ENCODE measurements at regions not wholly inside any gene's neighbourhood (a gene's known extent, or its start where the extent isn't known, plus 50 kb on each side); places are given as distances from the start of the nearest gene placed in this dataset.

- no peak overlapping the region for H3K27ac ChIP-seq
- no peak for DNase-seq
- no peaks in the 10 kb centered on the region for H3K4me1 ChIP-seq
- peaks cover 8% of the 10 kb centered on the region for H3K9me3 ChIP-seq (replicated peaks)
- H3K36me3 ChIP-seq = peaks cover 50% of the 10 kb centered on the region
- no peak overlapping the region for H3K4me3 ChIP-seq
- no peaks in the 10 kb centered on the region for H3K27me3 ChIP-seq
Observed at GRCh38 chr11:19607656-19608360, 104.8 kb upstream of the NAV2 start.

DNA sequence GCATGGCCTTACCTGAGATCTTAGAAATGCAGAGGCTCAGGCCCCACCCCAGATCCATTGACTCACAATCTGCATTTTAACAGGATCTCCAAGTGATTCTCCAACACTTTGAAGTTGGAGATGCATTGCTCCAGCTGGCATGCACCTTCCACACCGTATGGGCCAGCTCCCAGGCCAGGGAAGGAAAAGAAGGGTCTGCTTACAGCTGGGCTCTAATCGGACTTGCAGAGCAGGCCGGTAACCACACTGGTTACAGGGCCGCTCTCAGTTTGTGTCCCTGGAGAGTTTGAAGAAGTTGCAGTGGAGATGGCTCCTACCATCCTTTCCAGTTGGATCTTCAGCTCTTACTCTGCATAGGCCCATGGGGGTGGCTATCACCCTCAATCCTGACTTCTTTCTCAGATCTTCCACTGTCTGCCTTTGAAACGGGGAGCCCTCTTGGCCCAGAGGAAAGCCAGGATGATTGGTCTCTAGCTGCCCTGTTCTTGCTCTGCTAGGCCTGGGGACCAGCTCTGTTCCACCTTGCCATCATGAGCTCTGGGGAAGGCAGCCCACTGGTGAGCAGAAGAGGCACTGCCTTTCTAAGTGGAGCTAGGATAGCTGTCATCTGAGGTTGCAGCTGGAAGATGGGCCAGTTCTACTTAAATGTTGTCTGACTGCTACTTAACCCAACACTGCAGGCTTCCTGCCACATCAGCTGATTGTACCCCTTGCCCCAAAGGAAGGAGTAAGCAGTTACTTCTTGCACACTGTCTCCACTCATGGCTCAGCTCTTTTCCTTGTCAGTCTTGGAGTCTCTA, 105.6 kb upstream of the NAV2 start:
- no peak overlapping the region for H3K27ac ChIP-seq
- no peak overlapping the region for H3K4me3 ChIP-seq
- H3K9me3 ChIP-seq (replicated peaks) = peaks cover 3% of the 10 kb centered on the region
- no peak for DNase-seq
- no peaks in the 10 kb centered on the region for H3K27me3 ChIP-seq
- peaks cover 45% of the 10 kb centered on the region for H3K36me3 ChIP-seq
- no peaks in the 10 kb centered on the region for H3K4me1 ChIP-seq

DNA sequence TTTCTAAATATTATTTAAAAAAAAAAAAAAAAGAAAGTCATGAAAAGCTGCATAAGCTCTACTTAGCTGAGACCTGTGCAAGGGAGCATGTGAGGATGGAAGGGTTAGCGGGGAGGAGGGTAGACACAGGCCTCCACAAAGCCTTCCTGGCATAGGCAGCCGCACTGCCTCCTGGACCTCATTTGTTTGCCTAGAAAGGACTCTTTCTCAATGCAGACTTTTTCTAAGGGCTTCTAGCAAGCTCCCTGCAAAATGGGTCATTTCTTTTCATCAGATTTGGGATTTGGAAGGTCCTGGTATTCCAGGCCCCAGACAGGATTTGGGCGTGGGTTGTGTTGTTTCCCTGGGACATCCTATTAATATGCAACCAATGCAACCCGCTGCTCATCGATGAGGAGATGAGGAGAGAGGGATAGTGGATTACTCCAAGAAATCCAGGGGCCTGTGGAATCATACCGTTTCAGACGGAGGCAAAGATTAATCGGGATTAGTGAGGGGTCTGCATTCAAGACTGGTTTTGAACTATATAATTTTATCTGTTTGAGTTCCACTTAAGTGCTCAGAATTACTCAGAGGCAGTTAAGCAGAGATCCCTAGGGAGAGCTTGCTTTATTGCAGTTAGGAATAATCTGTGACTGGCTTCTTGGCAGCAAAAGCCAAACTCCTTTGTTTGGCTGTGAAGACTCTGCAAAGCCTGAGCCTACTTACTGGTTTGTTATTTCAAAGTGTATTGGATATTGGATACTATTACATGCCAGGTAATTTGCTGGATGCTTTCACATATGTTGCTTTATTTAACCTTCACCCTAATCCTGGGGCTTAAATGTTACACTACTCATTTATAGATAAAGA, 106.9 kb upstream of the NAV2 start:
- H3K4me3 ChIP-seq = no peak overlapping the region
- H3K9me3 ChIP-seq (replicated peaks) = no peaks in the 10 kb centered on the region; the same call in 1 of the 2 replicates
- no peaks in the 10 kb centered on the region for H3K27me3 ChIP-seq
- peak in 1 of 2 experiments; percentile 41 for DNase-seq
- peaks cover 32% of the 10 kb centered on the region for H3K36me3 ChIP-seq
- no peak overlapping the region for H3K27ac ChIP-seq
- H3K4me1 ChIP-seq = no peaks in the 10 kb centered on the region

- no peak for DNase-seq
Observed at GRCh38 chr11:19604679-19605375, 107.8 kb upstream of the NAV2 start.

DNA sequence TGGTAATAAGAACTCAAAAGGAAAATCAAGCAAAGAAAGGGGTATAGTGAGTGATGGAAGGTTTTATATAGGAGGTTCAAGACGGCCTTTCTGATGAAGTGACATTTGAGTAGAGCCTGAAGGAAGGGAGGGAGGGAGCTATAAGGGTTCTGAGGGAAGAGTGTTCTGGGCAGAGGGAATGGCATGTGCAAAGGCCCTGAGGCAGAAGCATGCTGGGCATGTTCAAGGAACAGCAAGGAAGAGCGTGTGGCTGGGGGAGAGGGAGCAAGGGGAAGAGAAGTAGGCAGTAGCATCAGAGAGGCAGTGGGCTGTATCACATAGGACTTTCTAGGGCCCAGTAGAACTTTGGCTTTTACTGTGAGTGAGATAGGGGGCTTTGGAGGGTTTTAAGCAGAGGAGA, 108.9 kb upstream of the NAV2 start:
- no peaks in the 10 kb centered on the region for H3K27me3 ChIP-seq
- no peaks in the 10 kb centered on the region for H3K9me3 ChIP-seq (replicated peaks)
- H3K27ac ChIP-seq = no peak overlapping the region
- DNase-seq = no peak
- peaks cover 22% of the 10 kb centered on the region for H3K36me3 ChIP-seq
- peaks cover 11% of the 10 kb centered on the region for H3K4me1 ChIP-seq
- no peak overlapping the region for H3K4me3 ChIP-seq

More at GRCh38 chr11:19604679-19605375, 107.8 kb upstream of the NAV2 start:
- Histone ChIP-seq H3K27me3 (no peaks in the 10 kb centered on the region), H3K4me3 (no peak overlapping the region), H3K36me3 (peaks cover 26% of the 10 kb centered on the region), H3K4me1 (0 out of 2 replicates have a peak, but pooled peaks cover under 1% of the 10 kb centered on the region), H3K27ac (no peak overlapping the region), H3K9me3 (replicated peaks) (no peaks in the 10 kb centered on the region)

- Histone ChIP-seq H3K36me3 (peaks cover 18% of the 10 kb centered on the region), H3K4me3 (no peak overlapping the region), H3K27me3 (no peaks in the 10 kb centered on the region), H3K27ac (no peak overlapping the region), H3K9me3 (replicated peaks) (no peaks in the 10 kb centered on the region), H3K4me1 (peaks cover 14% of the 10 kb centered on the region)
- DNase-seq = no peak
Observed at GRCh38 chr11:19602891-19603290, 109.7 kb upstream of the NAV2 start.

DNA sequence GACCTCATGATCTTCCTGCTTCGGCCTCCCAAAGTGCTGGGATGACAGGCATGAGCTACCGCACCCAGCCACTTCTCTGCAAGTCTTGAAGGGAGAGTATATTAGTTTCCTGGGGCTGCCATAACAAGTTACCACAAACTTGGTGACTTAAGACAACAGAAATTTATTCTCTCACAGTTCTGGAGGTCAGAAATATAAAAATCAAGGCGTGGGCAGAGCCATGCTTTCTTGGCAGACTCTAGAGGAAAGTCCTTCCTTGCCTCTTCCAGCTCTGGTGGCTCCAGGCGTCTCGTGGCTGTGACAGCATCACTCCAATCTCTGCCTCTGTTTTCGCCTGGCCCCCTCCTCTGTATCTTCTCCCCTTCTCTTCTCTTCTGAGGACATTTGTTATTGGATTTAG, 110.2 kb upstream of the NAV2 start:
- no peak overlapping the region for H3K27ac ChIP-seq
- DNase-seq = no peak
- no peak overlapping the region for H3K4me3 ChIP-seq
- H3K9me3 ChIP-seq (replicated peaks) = no peaks in the 10 kb centered on the region
- peaks cover 16% of the 10 kb centered on the region for H3K4me1 ChIP-seq
- H3K36me3 ChIP-seq = peaks cover 13% of the 10 kb centered on the region
- no peaks in the 10 kb centered on the region for H3K27me3 ChIP-seq

DNA sequence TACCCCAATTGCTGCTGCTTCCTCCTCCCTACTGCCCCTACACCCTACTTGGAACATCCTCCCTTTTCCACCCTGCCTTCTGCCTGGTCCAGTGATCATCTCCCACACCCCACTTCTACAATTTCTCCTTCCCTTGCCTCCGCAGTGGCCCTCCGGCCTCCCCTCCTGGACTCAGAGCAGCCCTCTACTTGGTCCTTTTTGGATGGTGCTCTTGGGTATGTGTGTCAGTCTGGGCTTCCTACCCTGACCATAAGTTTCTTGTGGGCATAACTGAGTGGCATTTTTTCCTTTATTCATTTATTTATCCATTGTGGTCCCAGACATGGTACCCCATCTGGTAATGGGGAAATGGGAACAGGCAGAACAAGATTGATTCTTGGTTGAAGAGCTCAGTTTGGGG, 111.4 kb upstream of the NAV2 start:
- Histone ChIP-seq H3K4me1 (peaks cover 27% of the 10 kb centered on the region), H3K36me3 (peaks cover 13% of the 10 kb centered on the region), H3K27ac (no peak overlapping the region), H3K27me3 (no peaks in the 10 kb centered on the region), H3K4me3 (no peak overlapping the region), H3K9me3 (replicated peaks) (no peaks in the 10 kb centered on the region)
- no peak for DNase-seq

- peaks cover 10% of the 10 kb centered on the region for H3K36me3 ChIP-seq
Observed at GRCh38 chr11:19599681-19600080, 113.0 kb upstream of the NAV2 start.

GRCh38 chr11:19598876-19599486, 113.7 kb upstream of the NAV2 start:
- peak overlapping the region; percentile 99 for H3K27ac ChIP-seq
- DNase-seq = no peak
- peaks cover 6% of the 10 kb centered on the region; the same call in 1 of the 2 replicates for H3K36me3 ChIP-seq
- H3K4me1 ChIP-seq = peaks cover 34% of the 10 kb centered on the region
- peak overlapping the region; percentile 54 for H3K4me3 ChIP-seq
- no peaks in the 10 kb centered on the region for H3K27me3 ChIP-seq
- H3K9me3 ChIP-seq (replicated peaks) = no peaks in the 10 kb centered on the region

More at GRCh38 chr11:19599681-19600080, 113.0 kb upstream of the NAV2 start:
- Histone ChIP-seq H3K27ac (peak overlapping the region; percentile 99; the same call in 1 of the 2 replicates), H3K9me3 (replicated peaks) (no peaks in the 10 kb centered on the region), H3K27me3 (no peaks in the 10 kb centered on the region), H3K4me3 (peak overlapping the region; percentile 54), H3K4me1 (peaks cover 34% of the 10 kb centered on the region)
- no peak for DNase-seq

DNA sequence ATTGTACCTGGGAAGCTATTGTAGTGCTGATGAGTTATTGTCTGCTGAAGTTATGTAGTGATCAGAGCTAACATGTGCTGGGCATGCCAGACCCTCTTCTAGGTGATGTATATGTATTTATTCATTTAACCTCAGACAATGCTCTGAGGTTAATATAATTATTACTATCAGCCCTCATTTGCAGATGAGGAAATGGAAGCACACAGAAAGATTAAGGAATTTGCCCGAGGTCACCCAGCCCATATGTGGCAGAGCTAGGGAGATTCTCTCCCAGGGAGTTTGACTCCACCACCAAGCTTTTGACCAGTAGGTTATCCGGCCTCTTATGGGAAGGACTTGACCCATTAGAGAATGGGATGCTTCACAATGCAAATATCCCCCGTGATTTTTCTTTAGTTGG, 114.2 kb upstream of the NAV2 start:
- H3K27me3 ChIP-seq = no peaks in the 10 kb centered on the region
- no peak for DNase-seq
- H3K36me3 ChIP-seq = peaks cover 6% of the 10 kb centered on the region; the same call in 1 of the 2 replicates
- peak overlapping the region; percentile 99 for H3K27ac ChIP-seq
- peaks cover 34% of the 10 kb centered on the region for H3K4me1 ChIP-seq
- H3K9me3 ChIP-seq (replicated peaks) = no peaks in the 10 kb centered on the region
- H3K4me3 ChIP-seq = peak overlapping the region; percentile 54

DNA sequence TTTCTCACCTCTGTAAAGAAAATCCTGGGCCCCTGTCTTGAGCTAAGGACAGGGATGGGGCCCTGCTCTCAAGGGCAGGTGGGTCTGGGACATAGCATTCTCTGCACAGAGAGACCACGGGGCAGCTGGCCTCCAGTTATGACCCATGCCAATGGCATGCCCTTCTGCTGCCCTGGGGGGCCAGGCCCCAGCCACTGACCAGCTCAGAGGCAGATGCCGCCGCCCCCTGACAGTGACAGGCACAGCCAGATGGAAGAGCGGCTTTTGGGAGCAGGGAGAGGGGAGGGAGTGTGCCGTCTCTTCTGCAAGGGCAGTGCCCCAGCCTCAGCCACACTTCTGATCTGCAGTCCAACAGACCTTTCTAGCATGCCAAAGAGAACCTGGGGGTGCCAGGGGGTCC, 114.8 kb upstream of the NAV2 start:
- H3K9me3 ChIP-seq (replicated peaks) = no peaks in the 10 kb centered on the region
- H3K4me3 ChIP-seq = peak overlapping the region; percentile 54
- DNase-seq = peak; percentile 94 to 96
- H3K27ac ChIP-seq = peak overlapping the region; percentile 99
- H3K4me1 ChIP-seq = peaks cover 34% of the 10 kb centered on the region
- H3K36me3 ChIP-seq = peaks cover 6% of the 10 kb centered on the region; the same call in 1 of the 2 replicates
- no peaks in the 10 kb centered on the region for H3K27me3 ChIP-seq

GRCh38 chr11:19597206-19597605, 115.4 kb upstream of the NAV2 start:
- Histone ChIP-seq H3K9me3 (replicated peaks) (no peaks in the 10 kb centered on the region), H3K27me3 (no peaks in the 10 kb centered on the region), H3K4me1 (peaks cover 34% of the 10 kb centered on the region), H3K27ac (peak overlapping the region; percentile 99), H3K4me3 (peak overlapping the region; percentile 54), H3K36me3 (peaks cover 3% of the 10 kb centered on the region; the same call in 1 of the 2 replicates)
- peak; percentile 89 to 96 for DNase-seq

Data from SJCRH30 (cell line).